HUES6 (cell line): ENCODE measurements at regions not wholly inside any gene's neighbourhood (a gene's known extent, or its start where the extent isn't known, plus 50 kb on each side); places are given as distances from the start of the nearest gene placed in this dataset.

Experiments used
- H3K27ac ChIP-seq: 2 replicates; pipeline ENCODE4 v1.7.0; 2013; ENCODE audit warnings: low read depth, mild to moderate bottlenecking, low read length, inconsistent platforms
- H3K27me3 ChIP-seq: 2 replicates; pipeline ENCODE4 v1.6.1; 2013; ENCODE audit warnings: low read length; ENCODE audit not compliant: control insufficient read depth, insufficient read depth
- H3K36me3 ChIP-seq: 2 replicates; pipeline ENCODE4 v1.6.1; 2013; ENCODE audit warnings: low read length; ENCODE audit not compliant: control insufficient read depth, insufficient read depth
- H3K4me1 ChIP-seq: 2 replicates; pipeline ENCODE4 v1.6.1; 2013; ENCODE audit warnings: low read length; ENCODE audit not compliant: control insufficient read depth, insufficient read depth
- H3K4me3 ChIP-seq: 2 replicates; pipeline ENCODE4 v1.5.1; 2013; ENCODE audit warnings: low read depth, low read length
- H3K9ac ChIP-seq: one replicate; pipeline ENCODE4 v1.6.1; 2013; ENCODE audit warnings: mild to moderate bottlenecking, low read length
- H3K9me3 ChIP-seq: 2 replicates; pipeline ENCODE4 v1.6.1; 2013; ENCODE audit warnings: low read depth, low read length; ENCODE audit not compliant: control insufficient read depth, insufficient read depth

DNA sequence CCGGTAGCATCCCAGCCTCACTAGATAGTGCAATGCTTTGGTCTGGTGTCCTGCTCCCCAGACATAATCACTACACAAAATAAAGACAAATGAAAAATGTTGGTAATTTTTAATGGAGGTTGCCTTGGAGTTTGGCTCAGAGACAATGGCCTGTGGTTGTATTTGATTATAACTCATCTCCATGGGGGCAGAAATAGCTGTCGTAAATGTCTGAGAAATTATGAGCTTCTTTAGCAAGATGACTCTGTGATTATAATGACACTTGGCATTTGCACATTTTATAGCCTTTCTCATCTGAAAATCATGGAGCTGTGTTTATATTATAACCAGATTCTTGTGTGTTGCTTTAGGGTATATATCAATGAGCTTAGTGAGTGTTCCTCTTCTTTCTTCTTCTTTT is 1779.7 kb upstream of the CELF4 start:
- Histone ChIP-seq H3K9ac (no peak overlapping the region), H3K4me3 (no peak overlapping the region), H3K27me3 (no peaks in the 10 kb centered on the region), H3K27ac (no peak overlapping the region), H3K9me3 (no peaks in the 10 kb centered on the region), H3K4me1 (peaks cover 8% of the 10 kb centered on the region), H3K36me3 (no peaks in the 10 kb centered on the region)

- Histone ChIP-seq H3K27me3 (no peaks in the 10 kb centered on the region), H3K4me1 (peaks cover 8% of the 10 kb centered on the region), H3K9me3 (no peaks in the 10 kb centered on the region), H3K36me3 (no peaks in the 10 kb centered on the region), H3K27ac (no peak overlapping the region), H3K4me3 (no peak overlapping the region), H3K9ac (no peak overlapping the region)
Observed at GRCh38 chr18:39344487-39344886, 1778.9 kb upstream of the CELF4 start.

DNA sequence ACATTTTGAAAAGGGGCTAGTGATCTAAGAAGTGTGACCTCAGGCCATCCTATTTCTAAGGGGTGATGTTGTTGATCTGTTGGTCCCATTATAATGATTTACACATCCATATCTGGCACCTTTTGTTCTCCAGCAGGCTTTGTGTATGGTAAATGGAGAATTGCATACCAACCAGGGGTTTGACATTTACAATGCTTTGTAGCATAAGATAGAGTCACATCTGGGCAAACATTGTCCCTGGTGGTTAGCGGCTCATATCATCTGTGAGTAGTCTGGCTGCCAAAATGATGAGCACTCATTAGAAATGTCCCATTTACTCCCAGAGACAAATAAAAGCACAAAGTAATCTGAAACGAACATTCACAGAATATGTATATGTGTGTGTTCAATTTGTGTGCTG is 1775.5 kb upstream of the CELF4 start:
- no peak overlapping the region for H3K27ac ChIP-seq
- no peak overlapping the region for H3K4me3 ChIP-seq
- no peaks in the 10 kb centered on the region for H3K27me3 ChIP-seq
- no peak overlapping the region for H3K9ac ChIP-seq
- no peaks in the 10 kb centered on the region for H3K9me3 ChIP-seq
- H3K36me3 ChIP-seq: no peaks in the 10 kb centered on the region
- peaks cover 8% of the 10 kb centered on the region for H3K4me1 ChIP-seq

- Histone ChIP-seq H3K9me3 (no peaks in the 10 kb centered on the region), H3K4me1 (peaks cover 8% of the 10 kb centered on the region), H3K27me3 (no peaks in the 10 kb centered on the region), H3K9ac (no peak overlapping the region), H3K27ac (no peak overlapping the region), H3K36me3 (no peaks in the 10 kb centered on the region), H3K4me3 (no peak overlapping the region)
Observed at GRCh38 chr18:39340418-39340817, 1774.8 kb upstream of the CELF4 start.

- H3K27me3 ChIP-seq: no peaks in the 10 kb centered on the region
- H3K4me1 ChIP-seq: no peaks in the 10 kb centered on the region
- no peak overlapping the region for H3K4me3 ChIP-seq
- H3K27ac ChIP-seq: no peak overlapping the region
- no peak overlapping the region for H3K9ac ChIP-seq
- no peaks in the 10 kb centered on the region for H3K36me3 ChIP-seq
- H3K9me3 ChIP-seq: no peaks in the 10 kb centered on the region
Observed at GRCh38 chr18:39329496-39330275, 1764.1 kb upstream of the CELF4 start.

DNA sequence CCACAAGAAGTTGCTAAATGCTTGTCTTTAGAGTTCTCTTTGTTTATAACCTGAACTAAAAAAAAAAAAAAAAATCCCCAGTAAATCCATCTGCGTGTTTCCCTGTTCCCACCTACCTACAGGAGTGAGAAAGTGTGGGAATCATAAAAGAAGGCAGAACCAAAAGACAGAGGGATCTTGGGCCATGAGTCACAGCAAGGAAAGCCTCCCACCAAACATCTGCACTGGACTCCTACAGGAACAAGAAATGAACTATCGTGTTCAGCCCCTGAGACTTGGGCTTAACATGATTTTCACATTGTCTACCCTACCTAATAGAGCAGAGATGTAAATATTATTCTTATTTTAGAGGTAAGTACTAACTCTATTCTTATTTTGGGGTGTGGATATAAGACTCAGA is 1761.2 kb upstream of the CELF4 start:
- no peaks in the 10 kb centered on the region for H3K36me3 ChIP-seq
- H3K27me3 ChIP-seq: no peaks in the 10 kb centered on the region
- H3K4me3 ChIP-seq: no peak overlapping the region
- H3K27ac ChIP-seq: no peak overlapping the region
- H3K9me3 ChIP-seq: no peaks in the 10 kb centered on the region
- H3K4me1 ChIP-seq: no peaks in the 10 kb centered on the region
- no peak overlapping the region for H3K9ac ChIP-seq

GRCh38 chr18:39325973-39326372 is 1760.4 kb upstream of the CELF4 start:
- Histone ChIP-seq H3K9ac (no peak overlapping the region), H3K9me3 (no peaks in the 10 kb centered on the region), H3K4me1 (no peaks in the 10 kb centered on the region), H3K4me3 (no peak overlapping the region), H3K27ac (no peak overlapping the region), H3K36me3 (no peaks in the 10 kb centered on the region), H3K27me3 (no peaks in the 10 kb centered on the region)

DNA sequence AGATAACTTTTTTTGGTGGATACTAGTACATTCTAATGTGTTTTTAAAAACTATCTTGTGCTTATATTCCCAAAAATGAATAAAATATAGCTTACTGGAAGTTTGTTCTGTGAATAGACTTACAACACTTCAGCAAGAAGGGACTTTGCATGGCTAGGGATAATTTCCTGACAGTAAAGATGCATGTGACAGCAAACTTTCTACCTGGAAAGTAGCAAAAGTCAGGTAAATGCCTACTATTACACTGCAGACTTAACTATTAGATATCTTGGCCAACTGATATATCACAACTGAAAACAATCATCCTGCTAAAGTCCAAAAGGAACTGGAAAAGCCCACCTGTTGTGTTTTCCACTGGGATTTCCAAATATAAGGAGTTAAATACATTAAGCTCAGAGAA is 1753.5 kb upstream of the CELF4 start:
- H3K4me3 ChIP-seq: no peak overlapping the region
- no peak overlapping the region for H3K9ac ChIP-seq
- H3K4me1 ChIP-seq: peaks cover 8% of the 10 kb centered on the region; the same call in 1 of the 2 replicates
- no peaks in the 10 kb centered on the region for H3K27me3 ChIP-seq
- H3K27ac ChIP-seq: no peak overlapping the region
- H3K36me3 ChIP-seq: no peaks in the 10 kb centered on the region
- H3K9me3 ChIP-seq: no peaks in the 10 kb centered on the region

DNA sequence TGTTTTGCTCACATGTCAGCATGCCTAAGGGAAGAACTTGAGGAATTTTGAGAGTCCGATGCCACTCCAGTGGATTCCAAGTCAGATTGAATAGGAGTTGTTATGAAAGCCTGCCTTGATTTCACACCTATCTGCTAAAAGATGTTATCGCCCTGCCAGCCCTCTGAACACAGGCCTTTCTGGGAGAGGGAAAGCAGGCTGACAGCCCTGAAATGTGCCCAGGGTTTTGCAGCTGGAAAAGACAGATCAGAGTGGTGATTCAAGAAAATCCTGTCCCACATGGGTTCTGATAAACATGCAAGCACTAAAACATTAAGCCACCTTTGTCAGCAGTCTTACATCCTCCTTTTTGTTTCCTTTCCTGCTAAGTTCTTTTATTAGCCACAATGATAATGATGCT is 1752.9 kb upstream of the CELF4 start:
- peaks cover 8% of the 10 kb centered on the region; the same call in 1 of the 2 replicates for H3K4me1 ChIP-seq
- no peaks in the 10 kb centered on the region for H3K9me3 ChIP-seq
- no peak overlapping the region for H3K9ac ChIP-seq
- H3K4me3 ChIP-seq: no peak overlapping the region
- H3K36me3 ChIP-seq: no peaks in the 10 kb centered on the region
- no peak overlapping the region for H3K27ac ChIP-seq
- no peaks in the 10 kb centered on the region for H3K27me3 ChIP-seq

- H3K9me3 ChIP-seq: no peaks in the 10 kb centered on the region
- peaks cover 8% of the 10 kb centered on the region; the same call in 1 of the 2 replicates for H3K4me1 ChIP-seq
- H3K27me3 ChIP-seq: no peaks in the 10 kb centered on the region
- H3K36me3 ChIP-seq: no peaks in the 10 kb centered on the region
- no peak overlapping the region for H3K4me3 ChIP-seq
- H3K27ac ChIP-seq: no peak overlapping the region
- no peak overlapping the region for H3K9ac ChIP-seq
Observed at GRCh38 chr18:39318008-39318407, 1752.4 kb upstream of the CELF4 start.

DNA sequence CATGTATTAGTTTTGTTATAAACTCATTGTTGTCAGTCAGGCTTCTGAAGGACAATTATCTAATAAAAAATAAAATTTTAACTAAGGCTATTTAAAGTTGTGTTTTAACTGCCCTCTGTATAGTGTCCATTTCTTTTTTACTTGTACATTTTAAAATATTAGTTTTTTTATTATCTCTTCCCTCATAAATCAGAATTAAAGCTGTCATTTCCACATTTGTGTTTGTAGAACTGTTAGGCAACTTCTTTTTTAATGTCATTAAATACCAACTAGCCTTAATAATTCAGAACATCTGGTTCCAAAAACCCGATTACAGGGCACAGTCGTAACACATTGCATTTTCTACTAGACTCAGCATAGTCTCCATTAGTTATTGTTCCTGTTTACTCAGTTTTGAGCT is 1749.0 kb upstream of the CELF4 start:
- no peaks in the 10 kb centered on the region for H3K27me3 ChIP-seq
- no peak overlapping the region for H3K4me3 ChIP-seq
- H3K4me1 ChIP-seq: peaks cover 8% of the 10 kb centered on the region; the same call in 1 of the 2 replicates
- peaks cover 7% of the 10 kb centered on the region for H3K9me3 ChIP-seq
- no peaks in the 10 kb centered on the region for H3K36me3 ChIP-seq
- no peak overlapping the region for H3K27ac ChIP-seq
- no peak overlapping the region for H3K9ac ChIP-seq
